ENCODE measurements at regions not wholly inside any gene's neighbourhood (a gene's known extent, or its start where the extent isn't known, plus 50 kb on each side); places are given as distances from the start of the nearest gene placed in this dataset.

GRCh38 chrY:15162211-15162610 lies 637.9 kb downstream of the NLGN4Y start:
- Histone ChIP-seq H3K9me3 (ENCODE audit: control insufficient read depth, insufficient read depth, low read length) (no peaks in the 10 kb centered on the region), H3K27me3 (ENCODE audit: control insufficient read depth, insufficient read depth, low read length) (no peaks in the 10 kb centered on the region), H3K36me3 (ENCODE audit: control insufficient read depth, insufficient read depth, low read length) (no peaks in the 10 kb centered on the region), H3K4me3 (ENCODE audit: low read depth, low read length) (no peak overlapping the region), H3K4me1 (ENCODE audit: control insufficient read depth, insufficient read depth, low read length) (no peaks in the 10 kb centered on the region), H3K27ac (ENCODE audit: low read depth, low read length) (no peak overlapping the region)
- no CpG with 5 or more reads among the region's 2 CpGs for WGBS (ENCODE audit: insufficient coverage)
- no peak for DNase-seq (ENCODE audit: low read depth in 4 of 6, low spot score in 6 of 6)

DNA sequence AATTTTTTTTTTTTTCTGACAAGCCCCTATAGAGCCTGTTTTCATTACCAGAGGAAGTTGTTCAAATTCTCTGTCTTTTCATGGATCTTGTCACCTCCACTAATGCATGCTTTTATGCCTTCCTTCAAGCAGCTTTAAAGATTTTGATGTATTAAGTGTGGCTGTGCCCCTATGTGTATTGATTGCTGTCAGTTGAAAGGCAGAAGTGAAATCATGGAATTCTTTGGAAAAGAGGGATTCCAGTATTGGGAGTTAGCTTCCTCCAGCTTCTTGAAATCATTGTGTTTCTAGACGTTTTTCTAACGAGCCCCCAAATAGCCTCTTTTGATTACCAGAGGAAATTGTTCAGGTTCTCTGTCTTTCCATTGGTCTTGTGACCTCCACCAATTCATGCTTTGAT lies 655.6 kb downstream of the NLGN4Y start:
- no peaks in the 10 kb centered on the region for H3K4me1 ChIP-seq (ENCODE audit: control insufficient read depth, insufficient read depth, low read length)
- H3K36me3 ChIP-seq (ENCODE audit: control insufficient read depth, insufficient read depth, low read length), result no peaks in the 10 kb centered on the region
- H3K9me3 ChIP-seq (ENCODE audit: control insufficient read depth, insufficient read depth, low read length), result no peaks in the 10 kb centered on the region
- no CpG with 5 or more reads among the region's 2 CpGs for WGBS (ENCODE audit: insufficient coverage)
- DNase-seq (ENCODE audit: low read depth in 4 of 6, low spot score in 6 of 6), result no peak
- H3K4me3 ChIP-seq (ENCODE audit: low read depth, low read length), result no peak overlapping the region
- no peaks in the 10 kb centered on the region for H3K27me3 ChIP-seq (ENCODE audit: control insufficient read depth, insufficient read depth, low read length)
- no peak overlapping the region for H3K27ac ChIP-seq (ENCODE audit: low read depth, low read length)

DNA sequence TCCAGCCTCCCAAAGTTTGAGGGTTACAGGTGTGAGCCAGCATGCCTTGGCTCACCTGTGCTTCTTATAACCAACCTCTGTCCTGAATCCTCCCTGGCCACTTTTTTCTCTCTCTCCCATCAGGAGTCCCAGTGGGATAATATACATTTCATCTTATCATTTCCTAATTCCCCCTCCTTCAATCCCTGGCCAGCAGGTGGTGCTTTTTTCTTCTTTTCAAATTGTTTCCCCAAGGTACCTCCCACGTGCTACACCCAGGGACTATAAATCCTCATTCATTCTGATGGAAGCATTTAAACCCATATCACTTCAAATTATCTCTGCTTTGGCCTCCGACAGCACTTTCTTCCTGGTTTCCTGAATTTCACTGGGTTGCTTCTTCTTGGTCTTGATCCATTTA lies 704.7 kb downstream of the NLGN4Y start:
- Histone ChIP-seq H3K27ac (ENCODE audit: low read depth, low read length) (no peak overlapping the region), H3K4me3 (ENCODE audit: low read depth, low read length) (no peak overlapping the region), H3K36me3 (ENCODE audit: control insufficient read depth, insufficient read depth, low read length) (no peaks in the 10 kb centered on the region), H3K27me3 (ENCODE audit: control insufficient read depth, insufficient read depth, low read length) (no peaks in the 10 kb centered on the region), H3K9me3 (ENCODE audit: control insufficient read depth, insufficient read depth, low read length) (no peaks in the 10 kb centered on the region), H3K4me1 (ENCODE audit: control insufficient read depth, insufficient read depth, low read length) (no peaks in the 10 kb centered on the region)
- DNase-seq (ENCODE audit: low read depth in 4 of 6, low spot score in 6 of 6), result no peak
- WGBS (ENCODE audit: insufficient coverage), result no CpG with 5 or more reads among the region's 2 CpGs

- H3K27ac ChIP-seq (ENCODE audit: low read depth, low read length), result no peak overlapping the region
- H3K4me3 ChIP-seq (ENCODE audit: low read depth, low read length), result no peak overlapping the region
- peak in 1 of 6 donors; percentile 0 for DNase-seq (ENCODE audit: low read depth in 4 of 6, low spot score in 6 of 6)
- no peaks in the 10 kb centered on the region for H3K4me1 ChIP-seq (ENCODE audit: control insufficient read depth, insufficient read depth, low read length)
- H3K27me3 ChIP-seq (ENCODE audit: control insufficient read depth, insufficient read depth, low read length), result no peaks in the 10 kb centered on the region
- no peaks in the 10 kb centered on the region for H3K9me3 ChIP-seq (ENCODE audit: control insufficient read depth, insufficient read depth, low read length)
- no peaks in the 10 kb centered on the region for H3K36me3 ChIP-seq (ENCODE audit: control insufficient read depth, insufficient read depth, low read length)
- no CpG with 5 or more reads among the region's 1 CpG for WGBS (ENCODE audit: insufficient coverage)
Measured at GRCh38 chrY:15239596-15240132, 715.3 kb downstream of the NLGN4Y start.

GRCh38 chrY:15259286-15259685 lies 735.0 kb downstream of the NLGN4Y start:
- Histone ChIP-seq H3K27me3 (ENCODE audit: control insufficient read depth, insufficient read depth, low read length) (no peaks in the 10 kb centered on the region), H3K27ac (ENCODE audit: low read depth, low read length) (no peak overlapping the region), H3K9me3 (ENCODE audit: control insufficient read depth, insufficient read depth, low read length) (no peaks in the 10 kb centered on the region), H3K4me3 (ENCODE audit: low read depth, low read length) (no peak overlapping the region), H3K4me1 (ENCODE audit: control insufficient read depth, insufficient read depth, low read length) (no peaks in the 10 kb centered on the region), H3K36me3 (ENCODE audit: control insufficient read depth, insufficient read depth, low read length) (no peaks in the 10 kb centered on the region)
- no CpG with 5 or more reads among the region's 3 CpGs for WGBS (ENCODE audit: insufficient coverage)
- no peak for DNase-seq (ENCODE audit: low read depth in 4 of 6, low spot score in 6 of 6)

- Histone ChIP-seq H3K36me3 (ENCODE audit: control insufficient read depth, insufficient read depth, low read length) (no peaks in the 10 kb centered on the region), H3K27me3 (ENCODE audit: control insufficient read depth, insufficient read depth, low read length) (no peaks in the 10 kb centered on the region), H3K4me1 (ENCODE audit: control insufficient read depth, insufficient read depth, low read length) (no peaks in the 10 kb centered on the region), H3K4me3 (ENCODE audit: low read depth, low read length) (no peak overlapping the region), H3K27ac (ENCODE audit: low read depth, low read length) (no peak overlapping the region), H3K9me3 (ENCODE audit: control insufficient read depth, insufficient read depth, low read length) (no peaks in the 10 kb centered on the region)
- no CpG with 5 or more reads among the region's 1 CpG for WGBS (ENCODE audit: insufficient coverage)
- no peak for DNase-seq (ENCODE audit: low read depth in 4 of 6, low spot score in 6 of 6)
Measured at GRCh38 chrY:15286572-15286971, 762.2 kb downstream of the NLGN4Y start.

- H3K27me3 ChIP-seq (ENCODE audit: control insufficient read depth, insufficient read depth, low read length), result no peaks in the 10 kb centered on the region
- no peak for DNase-seq (ENCODE audit: low read depth in 4 of 6, low spot score in 6 of 6)
- no peaks in the 10 kb centered on the region for H3K9me3 ChIP-seq (ENCODE audit: control insufficient read depth, insufficient read depth, low read length)
- no peak overlapping the region for H3K4me3 ChIP-seq (ENCODE audit: low read depth, low read length)
- no peak overlapping the region for H3K27ac ChIP-seq (ENCODE audit: low read depth, low read length)
- H3K4me1 ChIP-seq (ENCODE audit: control insufficient read depth, insufficient read depth, low read length), result no peaks in the 10 kb centered on the region
- H3K36me3 ChIP-seq (ENCODE audit: control insufficient read depth, insufficient read depth, low read length), result no peaks in the 10 kb centered on the region
- no CpG with 5 or more reads among the region's 2 CpGs for WGBS (ENCODE audit: insufficient coverage)
Measured at GRCh38 chrY:15289821-15290220, 765.5 kb downstream of the NLGN4Y start.

- Histone ChIP-seq H3K27me3 (ENCODE audit: control insufficient read depth, insufficient read depth, low read length) (no peaks in the 10 kb centered on the region), H3K36me3 (ENCODE audit: control insufficient read depth, insufficient read depth, low read length) (no peaks in the 10 kb centered on the region), H3K9me3 (ENCODE audit: control insufficient read depth, insufficient read depth, low read length) (no peaks in the 10 kb centered on the region), H3K4me1 (ENCODE audit: control insufficient read depth, insufficient read depth, low read length) (no peaks in the 10 kb centered on the region), H3K27ac (ENCODE audit: low read depth, low read length) (no peak overlapping the region), H3K4me3 (ENCODE audit: low read depth, low read length) (no peak overlapping the region)
- no peak for DNase-seq (ENCODE audit: low read depth in 4 of 6, low spot score in 6 of 6)
- WGBS (ENCODE audit: insufficient coverage), result no CpG with 5 or more reads among the region's 8 CpGs
Measured at GRCh38 chrY:15292881-15293280, 768.6 kb downstream of the NLGN4Y start.

GRCh38 chrY:15301879-15302278 lies 777.5 kb downstream of the NLGN4Y start:
- Histone ChIP-seq H3K4me1 (ENCODE audit: control insufficient read depth, insufficient read depth, low read length) (no peaks in the 10 kb centered on the region), H3K4me3 (ENCODE audit: low read depth, low read length) (no peak overlapping the region), H3K27ac (ENCODE audit: low read depth, low read length) (no peak overlapping the region), H3K36me3 (ENCODE audit: control insufficient read depth, insufficient read depth, low read length) (no peaks in the 10 kb centered on the region), H3K27me3 (ENCODE audit: control insufficient read depth, insufficient read depth, low read length) (no peaks in the 10 kb centered on the region), H3K9me3 (ENCODE audit: control insufficient read depth, insufficient read depth, low read length) (no peaks in the 10 kb centered on the region)
- no CpG with 5 or more reads among the region's 3 CpGs for WGBS (ENCODE audit: insufficient coverage)
- no peak for DNase-seq (ENCODE audit: low read depth in 4 of 6, low spot score in 6 of 6)

- no peaks in the 10 kb centered on the region for H3K36me3 ChIP-seq (ENCODE audit: control insufficient read depth, insufficient read depth, low read length)
- WGBS (ENCODE audit: insufficient coverage), result no CpG with 5 or more reads among the region's 2 CpGs
- H3K4me3 ChIP-seq (ENCODE audit: low read depth, low read length), result no peak overlapping the region
- no peaks in the 10 kb centered on the region for H3K4me1 ChIP-seq (ENCODE audit: control insufficient read depth, insufficient read depth, low read length)
- H3K27ac ChIP-seq (ENCODE audit: low read depth, low read length), result no peak overlapping the region
- no peak for DNase-seq (ENCODE audit: low read depth in 4 of 6, low spot score in 6 of 6)
- no peaks in the 10 kb centered on the region for H3K27me3 ChIP-seq (ENCODE audit: control insufficient read depth, insufficient read depth, low read length)
- no peaks in the 10 kb centered on the region for H3K9me3 ChIP-seq (ENCODE audit: control insufficient read depth, insufficient read depth, low read length)
Measured at GRCh38 chrY:15312166-15312565, 787.8 kb downstream of the NLGN4Y start.
